Activated naive CD4-positive, alpha-beta T cell treated with Interleukin-2 at 50 U/mL for 16 hours (primary cell): ENCODE measurements at regions not wholly inside any gene's neighbourhood (a gene's known extent, or its start where the extent isn't known, plus 50 kb on each side); places are given as distances from the start of the nearest gene placed in this dataset.
"Not testable (repeated sequence)": the region's sequence is repeated elsewhere in the genome, so short reads cannot be mapped to it uniquely, and the experiment has no call there.

Experiments used
- DNase-seq: peaks from one replicate; pipeline ENCODE4 v3.0.0-alpha.2; 2020

DNA sequence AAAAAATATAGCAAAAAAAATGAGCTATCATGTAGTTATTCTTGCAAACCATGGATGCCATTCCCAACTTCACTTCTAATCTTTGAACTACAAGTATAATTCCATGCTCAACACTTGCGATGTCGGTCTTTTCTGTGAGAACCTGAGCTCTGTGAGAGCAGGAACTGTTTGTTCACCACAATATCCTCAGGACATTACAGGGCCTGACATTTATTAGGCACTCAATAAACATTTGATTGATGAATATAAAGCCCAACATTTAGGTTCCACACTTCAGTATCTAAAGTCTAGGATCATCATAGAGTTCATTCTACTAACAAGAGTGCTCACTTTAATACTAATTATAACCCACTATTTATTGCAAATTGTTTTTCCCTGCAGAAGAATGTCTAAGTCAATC, 211.6 kb upstream of the FAM241A start:
- DNase-seq = no peak

DNA sequence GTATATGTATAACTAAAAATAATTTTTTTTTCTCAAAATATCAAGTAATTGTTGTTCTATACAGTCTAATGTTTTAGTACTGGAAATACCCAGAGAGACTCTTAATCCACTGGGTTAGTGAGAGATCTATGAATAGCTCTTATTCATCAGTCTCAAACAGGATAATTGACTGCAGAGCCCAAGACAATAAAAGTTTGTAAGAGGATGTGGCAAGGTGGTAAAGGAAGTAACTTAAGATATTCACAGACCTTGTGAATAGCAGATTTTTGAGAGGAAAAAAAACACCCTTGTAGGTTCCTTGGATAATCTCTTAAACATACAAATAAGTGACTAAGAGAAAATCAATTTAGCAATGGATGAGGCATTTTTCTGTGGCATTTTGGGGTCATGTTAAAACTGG, 210.9 kb upstream of the FAM241A start:
- DNase-seq = no peak

DNA sequence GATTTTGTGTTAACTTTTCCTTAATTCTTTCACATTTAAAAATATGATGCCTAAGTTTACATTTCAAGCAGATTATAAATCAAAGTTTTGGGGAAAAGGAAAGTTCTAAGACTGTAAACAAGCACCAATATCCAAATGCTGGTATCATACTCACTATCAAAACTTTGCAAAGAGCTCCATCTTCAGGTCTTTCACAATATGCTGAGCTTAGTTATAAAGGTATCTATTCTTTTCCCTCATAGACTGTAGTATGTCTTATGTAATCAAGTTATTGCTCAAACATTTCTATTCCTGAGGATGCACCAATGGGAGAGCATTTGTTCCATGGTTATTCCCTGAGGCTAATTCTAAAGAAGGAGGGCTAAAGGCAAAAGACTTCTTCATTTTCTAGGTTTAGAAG, 207.9 kb upstream of the FAM241A start:
- DNase-seq = no peak

DNA sequence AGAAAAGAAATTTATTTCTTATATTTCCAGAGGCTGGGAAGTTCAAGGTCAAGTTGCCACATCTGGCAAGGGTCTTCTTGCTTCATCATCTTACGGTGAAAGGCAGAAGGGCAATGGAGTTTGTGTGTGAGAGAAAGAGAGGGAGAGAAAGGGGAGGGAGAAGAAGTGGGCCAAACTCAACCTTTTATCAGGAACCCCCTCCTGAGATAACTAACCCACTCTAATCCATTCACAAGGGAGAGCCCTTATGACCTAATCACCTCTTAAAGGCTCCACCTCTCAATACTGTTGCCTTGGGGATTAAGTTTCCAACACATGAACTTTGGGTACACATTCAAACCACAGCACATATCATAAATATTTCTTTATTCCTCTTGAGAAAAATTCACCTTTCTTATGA, 203.3 kb upstream of the FAM241A start:
- DNase-seq = no peak

DNA sequence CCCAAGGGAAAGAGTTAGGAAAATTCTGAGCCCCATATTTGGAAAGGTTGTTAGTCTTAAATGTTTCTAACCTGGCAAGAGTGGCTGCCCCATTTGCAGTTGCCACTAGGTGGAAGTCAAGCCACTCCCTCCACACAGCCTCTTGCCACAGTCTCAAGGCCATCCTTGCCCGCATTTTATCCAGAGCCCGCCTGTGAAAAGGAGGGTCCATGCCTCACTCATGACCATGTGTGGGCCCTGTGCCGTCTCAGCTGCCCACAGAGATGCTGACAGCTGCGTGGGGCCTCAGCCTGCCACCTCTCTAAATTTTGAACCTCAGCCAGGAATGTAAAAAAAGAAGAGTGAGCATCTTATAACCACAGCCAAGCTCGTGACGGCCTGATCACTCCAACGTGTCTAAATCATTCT, 201.5 kb upstream of the FAM241A start:
- no peak for DNase-seq

DNA sequence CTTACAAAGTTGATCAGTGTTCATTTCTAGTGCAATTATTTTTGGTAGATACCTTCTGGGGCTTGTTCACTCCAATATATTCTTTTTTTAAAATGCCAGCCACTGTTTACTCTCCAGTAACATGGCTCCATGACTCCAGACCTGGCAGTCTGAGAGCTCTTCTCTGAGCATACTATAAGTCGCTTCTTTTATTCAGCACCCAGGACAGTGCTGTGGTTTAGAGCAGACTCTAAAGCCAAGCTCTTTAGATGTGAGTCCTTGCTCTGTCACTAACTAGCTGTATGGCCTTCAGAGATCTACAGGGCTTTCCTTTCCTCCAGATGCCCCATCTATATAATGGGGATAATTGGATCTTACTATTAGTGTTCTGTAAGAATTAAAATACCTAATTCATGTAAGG, 200.2 kb upstream of the FAM241A start:
- DNase-seq = no peak

DNA sequence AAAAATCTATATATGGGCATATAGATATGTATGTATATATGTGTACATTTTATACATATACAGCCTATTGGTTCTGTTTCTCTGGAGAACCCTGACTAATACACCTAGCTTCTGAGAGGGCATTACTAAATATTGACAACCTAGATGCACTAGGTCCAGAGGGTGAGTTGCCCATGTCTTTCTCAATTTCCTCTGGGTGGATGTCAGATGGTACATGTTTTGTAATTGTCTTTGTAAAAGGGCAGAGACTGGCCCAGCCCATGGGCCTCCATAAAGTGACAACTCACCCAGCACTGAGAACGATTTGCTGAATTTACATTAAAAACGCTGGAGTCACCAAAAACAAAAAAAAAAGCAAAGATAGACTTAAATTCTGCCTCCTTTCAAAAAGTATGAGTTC, 198.5 kb upstream of the FAM241A start:
- DNase-seq = no peak

DNA sequence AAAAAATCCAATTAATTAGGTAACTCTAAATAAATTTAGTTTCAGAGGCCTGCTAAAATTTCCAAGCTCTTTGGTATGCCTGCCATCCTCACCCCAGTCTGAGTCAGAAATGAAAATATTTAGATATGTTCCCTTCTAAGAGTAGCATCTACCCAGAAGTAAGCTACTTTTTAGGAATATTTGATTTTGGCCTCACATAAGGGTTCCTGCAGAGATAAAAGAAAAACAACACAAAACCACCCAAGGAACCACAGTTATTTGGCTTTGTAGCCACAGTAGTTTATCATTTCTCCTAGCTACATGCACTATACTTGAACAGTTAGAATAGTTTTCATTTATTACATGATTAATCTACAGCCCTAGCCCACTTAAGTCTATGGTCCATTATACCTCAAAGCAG, 192.6 kb upstream of the FAM241A start:
- no peak for DNase-seq

DNA sequence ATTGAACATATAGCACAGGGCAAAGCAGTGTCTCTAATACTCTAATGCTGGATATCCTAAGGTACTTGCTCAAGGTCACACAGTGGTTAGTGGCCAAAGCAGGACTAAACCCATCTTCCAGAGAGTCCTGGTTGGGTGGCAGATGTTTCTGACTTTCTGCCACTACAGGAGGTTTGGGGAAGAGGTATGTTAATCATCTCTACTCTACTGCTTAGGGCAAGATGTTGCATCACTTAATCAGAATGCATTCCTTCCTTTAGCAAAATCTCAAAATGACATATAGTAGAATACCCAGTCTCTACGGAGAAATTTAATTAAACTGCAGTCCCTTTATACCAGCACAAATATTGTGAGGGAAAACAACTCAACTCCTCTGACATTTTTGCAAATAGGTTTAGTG, 190.7 kb upstream of the FAM241A start:
- no peak for DNase-seq

DNA sequence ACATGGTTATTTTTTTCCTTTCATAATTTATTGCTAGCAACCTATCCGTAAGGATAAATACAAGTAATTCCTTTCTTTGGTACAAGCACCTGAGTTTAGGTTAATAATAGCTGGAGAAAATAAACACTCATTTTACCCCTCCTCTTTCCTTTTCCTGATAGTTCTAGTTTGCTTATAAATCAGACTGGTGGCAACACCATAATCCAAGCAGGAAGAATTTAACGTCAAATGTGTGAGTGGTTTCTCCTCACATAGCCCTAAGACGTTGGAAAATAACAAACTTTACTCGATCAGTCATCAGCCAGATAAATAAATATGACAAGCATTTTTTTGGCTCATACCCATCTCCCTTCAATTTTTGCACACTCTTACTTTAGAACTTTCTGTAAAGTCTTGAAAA, 190.3 kb upstream of the FAM241A start:
- DNase-seq = no peak

DNA sequence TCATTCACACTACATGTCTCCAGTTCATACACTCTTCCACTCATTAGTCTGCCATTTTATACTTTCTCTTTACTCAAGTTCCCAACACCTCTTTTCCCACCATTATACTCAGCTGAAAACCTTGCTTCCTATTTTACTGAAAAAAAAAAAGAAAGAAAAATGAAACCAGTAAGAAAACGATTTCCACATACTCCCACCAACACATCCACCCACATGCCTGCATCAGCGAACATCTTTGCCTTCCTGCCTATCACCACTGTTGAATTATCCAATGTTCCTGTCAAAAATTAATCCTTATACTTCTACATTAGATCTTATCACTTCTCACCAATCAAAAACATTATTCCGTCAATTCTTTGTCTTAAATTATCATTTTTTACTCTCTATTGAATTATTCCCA, 188.1 kb upstream of the FAM241A start:
- no peak for DNase-seq

DNA sequence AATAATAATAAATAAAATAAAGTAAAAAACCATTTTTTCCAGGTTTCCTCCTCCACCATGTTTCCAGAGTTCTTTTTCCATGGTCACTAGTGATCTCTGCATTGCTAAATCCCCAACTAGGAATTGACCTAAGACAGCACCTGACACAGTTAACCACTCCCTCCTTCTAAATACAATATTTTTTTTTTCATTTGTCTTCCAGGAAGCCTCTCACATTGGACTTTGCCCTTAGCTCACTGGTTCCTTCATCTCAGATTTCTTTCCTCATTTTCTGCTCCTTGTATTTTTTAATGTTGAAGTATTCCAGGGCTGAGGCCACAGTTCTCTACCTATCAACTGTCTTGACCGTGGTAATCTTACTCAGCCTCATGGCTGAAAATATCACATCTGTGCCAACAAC, 187.3 kb upstream of the FAM241A start:
- DNase-seq = no peak

DNA sequence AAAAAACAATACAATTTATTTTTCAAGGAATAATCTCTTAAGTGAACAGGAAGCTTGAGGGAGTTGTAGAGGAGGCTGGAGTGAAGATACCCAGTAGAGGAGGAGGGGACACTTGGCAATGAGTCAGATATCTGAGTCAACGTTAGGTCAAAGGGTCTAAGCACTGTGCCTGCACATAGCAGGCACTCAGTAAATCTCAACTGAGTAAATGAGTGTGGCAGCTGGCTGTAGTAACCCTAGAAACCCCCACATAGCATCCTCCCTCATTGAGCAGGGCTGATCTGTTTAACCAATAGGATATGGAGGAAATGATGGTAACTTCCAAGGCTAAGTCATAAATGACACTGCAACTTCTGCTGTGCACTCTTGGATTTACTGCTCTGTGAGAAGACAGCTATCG, 186.0 kb upstream of the FAM241A start:
- no peak for DNase-seq

DNA sequence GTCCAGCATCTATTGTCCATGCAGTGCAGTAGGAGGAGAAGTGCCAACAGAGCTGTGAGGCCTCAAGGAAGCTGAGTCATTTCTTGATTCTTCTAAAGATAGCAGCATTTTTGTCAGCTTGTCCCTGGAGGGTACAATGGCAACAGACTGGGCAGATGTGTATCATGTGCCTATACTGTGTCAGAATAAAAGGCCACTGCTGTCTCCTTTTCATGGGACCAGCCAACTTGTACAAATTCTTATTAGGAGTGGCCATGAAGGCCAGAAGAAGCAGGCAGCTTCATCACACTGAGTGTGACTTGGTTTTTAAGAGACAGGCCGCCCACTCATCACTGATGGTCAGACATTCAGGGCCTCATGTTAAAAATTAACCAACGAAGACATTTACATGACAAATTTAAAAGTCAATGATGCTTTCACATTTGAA, 185.0 kb upstream of the FAM241A start:
- DNase-seq = no peak

DNA sequence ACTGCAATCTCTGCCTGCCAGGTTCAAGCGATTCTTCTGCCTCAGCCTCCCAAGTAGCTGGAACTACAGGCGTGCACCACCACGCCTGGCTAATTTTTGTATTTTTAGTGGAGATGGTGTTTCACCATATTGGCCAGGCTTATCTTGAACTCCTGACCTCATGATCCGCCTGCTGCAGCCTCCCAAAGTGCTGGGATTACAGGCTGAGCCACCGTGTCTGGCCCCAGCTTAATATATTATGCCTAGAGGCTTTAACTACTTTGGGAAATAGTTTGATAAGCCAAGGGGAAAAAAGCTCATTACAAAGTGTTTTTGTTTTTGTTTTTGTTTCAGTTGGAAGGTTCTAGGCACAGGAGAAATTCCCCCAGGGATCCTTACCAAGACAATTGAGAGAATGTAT, 184.2 kb upstream of the FAM241A start:
- DNase-seq = not testable (repeated sequence)

DNA sequence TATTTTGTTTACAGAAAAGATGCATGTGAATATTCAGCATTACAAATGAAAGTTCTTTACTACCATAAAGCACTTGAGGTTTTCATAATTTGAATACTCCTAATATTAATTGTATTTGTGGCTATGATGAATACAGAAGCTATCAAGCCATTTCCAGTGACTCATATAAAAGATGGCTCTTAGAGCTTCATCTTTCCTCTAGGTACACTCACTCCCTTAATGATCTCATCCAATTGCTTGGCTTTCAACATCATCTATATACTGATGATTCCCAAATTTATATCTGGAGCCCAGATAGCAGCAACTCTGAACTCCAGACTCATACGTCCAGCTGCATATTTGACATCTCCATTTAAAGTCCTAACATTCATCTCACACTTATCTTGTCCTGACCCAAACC, 183.4 kb upstream of the FAM241A start:
- DNase-seq = no peak

DNA sequence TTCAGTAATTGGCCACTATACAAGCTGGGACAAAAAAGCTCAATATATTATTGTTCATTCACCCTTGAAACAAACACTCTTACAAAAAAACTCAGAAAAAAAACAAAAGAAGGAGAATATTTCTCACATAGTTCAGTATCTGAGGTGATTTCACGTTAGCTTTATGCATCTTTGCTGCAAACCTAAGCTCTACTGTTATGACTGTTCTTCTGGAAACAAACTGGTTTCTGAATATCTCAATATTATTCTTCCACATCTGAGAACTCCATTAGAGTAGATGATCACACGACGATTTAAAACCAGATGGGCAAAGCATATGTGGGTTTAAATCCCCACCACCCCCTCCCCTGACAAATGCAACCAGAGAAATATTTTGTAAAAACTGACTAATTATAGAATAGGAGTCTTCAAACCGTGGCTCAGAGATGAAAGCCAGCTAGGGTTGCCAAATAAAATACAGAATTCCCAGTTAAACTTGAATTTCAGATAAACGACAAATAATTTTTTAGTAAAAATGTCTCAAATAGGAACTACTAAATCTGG, 182.0 kb upstream of the FAM241A start:
- DNase-seq = no peak

DNA sequence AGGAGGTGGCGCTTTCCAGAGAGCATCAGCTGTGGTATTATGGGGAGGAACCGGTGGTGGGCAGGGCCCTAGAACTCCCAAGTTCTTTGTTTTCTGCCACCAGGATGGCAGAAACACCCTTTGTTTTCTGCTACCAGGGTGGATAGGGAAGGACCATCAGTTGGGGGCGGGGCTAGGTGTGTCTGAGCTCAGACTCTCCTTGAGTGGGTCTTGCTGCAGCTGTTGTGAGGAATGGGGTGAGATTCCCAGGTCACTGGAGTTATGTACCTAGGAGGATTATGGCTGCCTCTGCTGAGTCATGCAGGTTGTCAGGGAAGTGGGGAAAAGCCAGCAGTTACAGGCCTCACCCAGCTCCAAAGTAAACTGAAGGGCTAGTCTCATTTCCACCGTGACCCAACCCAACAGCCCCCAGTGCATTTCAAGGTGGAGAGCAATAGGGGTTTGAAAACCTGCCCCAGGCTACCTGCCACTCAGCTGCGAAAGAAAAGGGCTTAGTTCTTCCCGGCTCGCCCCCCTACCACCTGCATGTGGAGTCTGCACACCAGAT, 167.8 kb upstream of the FAM241A start:
- no peak for DNase-seq

DNA sequence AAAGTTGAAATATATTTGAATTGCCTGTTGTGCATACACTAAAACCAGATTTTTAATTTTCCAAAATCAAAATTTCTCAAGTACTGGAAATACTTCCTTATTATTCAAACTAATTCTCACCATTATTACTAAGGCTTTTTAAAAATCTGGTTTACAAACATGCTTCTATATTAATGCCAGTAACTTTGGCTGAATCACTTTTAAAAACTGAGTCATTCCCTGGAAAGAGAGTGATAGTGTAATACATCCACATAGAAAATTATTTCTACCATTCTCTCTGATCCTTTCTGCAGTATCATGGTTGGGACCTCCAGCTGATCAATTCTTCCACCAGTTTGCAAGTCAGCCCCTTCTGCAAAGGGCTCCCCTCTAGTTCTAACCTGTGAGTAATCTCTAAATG, 165.3 kb upstream of the FAM241A start:
- DNase-seq = no peak

DNA sequence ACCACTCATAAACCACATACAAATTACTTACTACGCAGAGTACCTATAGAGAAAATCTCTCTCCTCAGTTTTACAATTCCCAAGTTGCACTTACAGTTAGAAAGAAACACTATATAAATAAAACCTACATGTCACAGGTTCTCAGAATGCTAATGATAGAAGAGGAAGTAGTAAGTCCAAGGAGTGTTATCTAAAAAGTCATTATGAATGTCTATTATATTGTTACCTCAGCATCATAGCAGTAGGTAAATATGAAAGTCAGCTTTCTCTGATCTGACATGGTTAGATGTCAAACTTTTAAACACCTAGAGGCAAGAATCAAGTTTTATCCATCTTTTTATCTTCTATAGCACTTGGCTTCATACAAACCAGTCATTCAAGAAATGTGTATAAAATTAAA, 163.2 kb upstream of the FAM241A start:
- no peak for DNase-seq

DNA sequence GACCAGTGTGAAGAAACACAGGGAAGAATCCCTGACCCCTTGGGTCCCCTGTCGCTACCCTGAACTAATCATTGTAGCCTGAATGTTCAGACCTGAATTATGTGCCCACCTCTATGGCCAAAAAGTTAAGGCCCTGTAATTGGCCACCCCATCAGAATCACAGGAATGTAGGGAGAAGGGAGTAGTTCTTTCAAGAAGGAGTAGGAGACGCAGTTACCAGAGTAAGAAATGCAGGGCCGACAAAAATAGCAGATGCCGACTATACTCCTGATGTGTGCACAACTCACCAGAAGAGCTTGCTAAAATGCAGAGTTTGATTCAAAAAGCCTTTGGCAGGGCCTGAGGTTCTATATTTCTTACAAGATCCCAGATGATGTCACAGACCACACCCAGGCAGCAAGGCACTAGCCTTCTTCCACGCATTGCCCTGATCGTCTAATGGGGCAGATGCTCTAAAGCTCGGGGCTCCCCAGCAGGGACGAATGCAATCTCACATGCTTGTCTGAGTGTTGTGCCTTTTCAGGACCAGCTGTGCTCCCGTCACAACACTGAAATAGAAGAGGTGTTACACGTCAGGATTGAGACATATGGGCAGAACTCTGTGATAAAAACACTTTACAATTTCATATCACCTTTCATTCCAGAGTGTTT, 161.0 kb upstream of the FAM241A start:
- DNase-seq = no peak

DNA sequence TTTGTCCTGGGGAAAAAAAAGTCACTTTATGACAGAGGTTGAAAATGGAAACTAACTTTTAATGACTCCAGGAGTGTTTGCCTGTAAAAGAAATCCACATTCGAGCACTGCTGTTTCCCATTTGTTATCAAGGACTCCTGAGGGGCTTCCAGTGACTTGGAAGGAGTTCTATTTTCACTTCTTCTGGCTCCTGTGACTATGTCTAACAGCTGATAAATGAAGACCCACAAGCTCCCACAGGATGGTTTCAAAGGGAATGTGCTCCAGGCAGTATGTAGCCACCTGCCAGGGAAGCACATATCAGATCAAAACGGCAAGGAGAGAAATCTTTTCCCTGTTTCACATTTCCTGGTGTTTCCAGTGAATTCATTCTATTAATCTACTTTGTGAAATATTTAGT, 159.8 kb upstream of the FAM241A start:
- no peak for DNase-seq

DNA sequence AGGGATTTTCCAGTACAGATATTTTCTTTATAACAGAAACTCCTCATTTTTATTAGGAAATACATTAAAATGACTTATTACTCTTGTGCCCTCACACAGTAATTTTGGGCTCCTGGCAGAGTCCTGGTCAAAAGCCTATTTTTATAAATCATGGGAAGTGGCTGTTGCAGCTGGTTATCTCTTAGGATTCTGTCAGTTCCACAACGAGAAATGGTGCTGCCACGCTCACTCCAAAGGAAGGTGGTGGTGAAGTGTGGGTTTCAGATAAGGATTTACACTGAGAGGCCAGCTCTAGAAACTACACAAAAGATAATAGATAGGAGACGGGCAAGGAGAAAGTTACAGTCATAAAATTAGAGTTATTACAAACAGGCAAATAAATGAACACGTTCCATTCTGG, 159.2 kb upstream of the FAM241A start:
- no peak for DNase-seq

DNA sequence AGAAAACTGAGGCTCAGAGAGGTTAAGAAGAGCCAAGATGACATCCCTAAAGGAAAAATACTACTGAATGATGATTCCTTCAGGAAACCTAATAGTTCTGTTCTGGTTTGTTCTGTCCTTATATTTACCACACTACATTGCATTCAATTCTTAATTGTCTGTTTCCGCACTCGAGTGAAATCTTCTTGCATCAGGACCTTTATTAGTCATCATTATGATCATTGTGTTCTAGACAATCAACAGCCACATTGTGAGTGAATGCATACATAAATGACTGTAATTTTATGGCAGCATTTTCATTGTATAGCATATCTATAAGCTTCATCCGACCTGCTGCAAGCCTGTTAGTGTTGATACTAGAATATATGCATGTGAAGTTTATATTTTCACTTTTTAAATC, 156.7 kb upstream of the FAM241A start:
- DNase-seq = no peak

DNA sequence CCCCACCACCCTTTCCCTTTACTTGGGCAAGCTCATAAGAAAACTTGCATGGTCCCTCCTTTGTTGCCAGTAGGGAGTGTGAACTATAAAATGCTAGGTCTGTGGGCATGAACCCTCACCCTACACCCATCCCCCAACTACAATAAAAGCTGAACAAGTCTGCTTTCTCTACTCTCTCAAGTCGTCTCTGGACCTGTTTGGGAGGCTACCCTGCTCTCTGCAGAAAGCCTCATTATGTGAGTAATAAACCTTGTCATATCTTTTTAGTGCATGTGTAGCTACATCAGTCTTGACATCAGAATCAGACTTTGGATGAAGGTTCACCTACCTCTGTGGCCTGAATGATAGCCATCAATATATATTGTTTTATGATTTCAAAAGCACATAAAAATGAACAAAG, 155.4 kb upstream of the FAM241A start:
- DNase-seq = no peak
